Osteoblast (primary cell): ENCODE measurements at regions not wholly inside any gene's neighbourhood (a gene's known extent, or its start where the extent isn't known, plus 50 kb on each side); places are given as distances from the start of the nearest gene placed in this dataset.

Experiments
- DNase-seq: peaks from one replicate; pipeline ENCODE4 v3.0.0; 2011; ENCODE audit warnings: low spot score, mixed read lengths; ENCODE audit not compliant: insufficient read length; ENCODE audit errors: missing footprints
- H2AFZ ChIP-seq: 2 replicates; pipeline ENCODE4 v1.6.0; 2011; ENCODE audit warnings: mild to moderate bottlenecking, low read length
- H3K27ac ChIP-seq: 2 replicates; pipeline ENCODE4 v1.5.1; 2011; ENCODE audit warnings: mild to moderate bottlenecking, low read depth, low read length, moderate library complexity
- H3K27me3 ChIP-seq: 2 replicates; pipeline ENCODE4 v1.6.0; 2012; ENCODE audit warnings: mild to moderate bottlenecking, control low read depth, inconsistent platforms, low read length, moderate library complexity; ENCODE audit not compliant: insufficient read depth
- H3K36me3 ChIP-seq: 2 replicates; pipeline ENCODE4 v1.5.1; 2011; ENCODE audit warnings: mild to moderate bottlenecking, low read length, control low read depth, moderate library complexity; ENCODE audit not compliant: insufficient read depth
- H3K4me1 ChIP-seq: 2 replicates; pipeline ENCODE4 v1.5.1; 2011; ENCODE audit warnings: mild to moderate bottlenecking, low read length, control low read depth, moderate library complexity; ENCODE audit not compliant: insufficient read depth
- H3K4me2 ChIP-seq: 2 replicates; pipeline ENCODE4 v1.6.0; 2011; ENCODE audit warnings: mild to moderate bottlenecking, low read length; ENCODE audit not compliant: insufficient read depth
- H3K4me3 ChIP-seq: fragments of 200-600 bp; sonication (generic); 3 replicates; pipeline ENCODE4 v1.5.1; 2012; ENCODE audit warnings: mild to moderate bottlenecking, low read length, inconsistent platforms; ENCODE audit not compliant: insufficient read depth
- H3K79me2 ChIP-seq: 2 replicates; pipeline ENCODE4 v1.6.0; 2012; ENCODE audit warnings: mild to moderate bottlenecking, low read length, control low read depth, inconsistent platforms; ENCODE audit not compliant: insufficient read depth
- H3K9me3 ChIP-seq: 2 replicates; pipeline ENCODE4 v1.5.1; 2011; ENCODE audit warnings: low read depth, low read length, control low read depth
- H4K20me1 ChIP-seq: 2 replicates; pipeline ENCODE4 v1.6.0; 2012; ENCODE audit warnings: mild to moderate bottlenecking, low read length, control low read depth; ENCODE audit not compliant: insufficient read depth
- CTCF ChIP-seq: IDR thresholded peaks from 2 replicates; pipeline ENCODE4 v1.5.1; 2011; ENCODE audit warnings: mild to moderate bottlenecking, low read depth, low read length, moderate library complexity; ENCODE audit errors: extremely low read depth

DNA sequence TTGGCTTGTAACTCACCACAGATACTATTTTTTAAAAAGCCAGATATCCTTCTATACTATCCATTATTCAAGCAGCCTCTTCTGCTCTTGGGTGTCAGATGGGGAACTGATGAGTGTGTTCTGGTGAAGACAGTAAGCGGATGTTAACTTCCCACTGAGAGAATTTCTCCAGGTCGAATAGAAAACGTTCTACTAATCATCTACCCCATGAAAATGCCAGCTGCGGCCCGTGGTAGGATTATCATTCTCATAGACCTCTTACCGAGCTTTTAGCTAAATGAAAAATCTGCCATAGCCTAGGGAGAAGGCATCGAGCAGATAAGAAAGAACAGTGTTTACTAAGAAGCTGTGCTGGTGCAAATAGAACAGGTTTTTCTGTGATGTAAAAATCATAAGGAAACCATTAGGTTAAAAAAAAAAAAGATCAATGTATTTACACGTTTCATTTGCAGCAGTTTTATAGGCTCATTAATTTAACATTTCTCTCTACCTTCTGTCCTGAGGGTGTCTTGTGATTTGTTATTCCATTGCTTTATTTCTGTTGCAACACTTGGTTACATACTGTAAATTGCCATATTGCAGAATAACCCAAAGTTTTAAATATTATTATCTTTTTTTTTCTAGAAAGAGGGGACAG is 1521.5 kb upstream of the ZEB2 start:
- no peak for TF ChIP-seq CTCF
- Histone ChIP-seq H3K4me1 (no peaks in the 10 kb centered on the region), H4K20me1 (no peaks in the 10 kb centered on the region), H3K27me3 (no peaks in the 10 kb centered on the region), H3K36me3 (no peaks in the 10 kb centered on the region), H2AFZ (no peak overlapping the region), H3K4me2 (no peak overlapping the region), H3K27ac (no peak overlapping the region), H3K79me2 (no peaks in the 10 kb centered on the region), H3K4me3 (no peak overlapping the region), H3K9me3 (no peaks in the 10 kb centered on the region)
- DNase-seq, result no peak

- Histone ChIP-seq H4K20me1 (no peaks in the 10 kb centered on the region), H3K4me1 (no peaks in the 10 kb centered on the region), H3K4me2 (no peak overlapping the region), H3K9me3 (no peaks in the 10 kb centered on the region), H2AFZ (peak overlapping the region; percentile 34), H3K79me2 (no peaks in the 10 kb centered on the region), H3K4me3 (no peak overlapping the region), H3K36me3 (no peaks in the 10 kb centered on the region), H3K27ac (no peak overlapping the region), H3K27me3 (no peaks in the 10 kb centered on the region)
- TF ChIP-seq CTCF, result no peak
- DNase-seq, result no peak
Measured at GRCh38 chr2:146040051-146040450, 1520.1 kb upstream of the ZEB2 start.

- no peaks in the 10 kb centered on the region for H3K79me2 ChIP-seq
- H3K27ac ChIP-seq, result no peak overlapping the region
Measured at GRCh38 chr2:146038014-146038413, 1518.1 kb upstream of the ZEB2 start.

More at GRCh38 chr2:146038014-146038413, 1518.1 kb upstream of the ZEB2 start:
- Histone ChIP-seq H4K20me1 (no peaks in the 10 kb centered on the region), H2AFZ (no peak overlapping the region), H3K36me3 (no peaks in the 10 kb centered on the region), H3K4me2 (no peak overlapping the region), H3K4me1 (no peaks in the 10 kb centered on the region), H3K27me3 (no peaks in the 10 kb centered on the region), H3K9me3 (no peaks in the 10 kb centered on the region), H3K4me3 (no peak overlapping the region)
- DNase-seq, result no peak
- TF ChIP-seq CTCF, result no peak
